Transverse colon (tissue), 3 donors: ENCODE measurements at regions not wholly inside any gene's neighbourhood (a gene's known extent, or its start where the extent isn't known, plus 50 kb on each side); places are given as distances from the start of the nearest gene placed in this dataset.

Experiments
- EP300 ChIP-seq: sonication (generic); formaldehyde crosslinking; IDR thresholded peaks from one replicate; pipeline ENCODE4 v1.6.1; 2017; ENCODE audit warnings: antibody characterized with exemption, low read depth
- POLR2A ChIP-seq: fragments of 450-650 bp; IDR thresholded peaks from one replicate; pipeline ENCODE4 v1.6.1; 2016; ENCODE audit warnings: antibody characterized with exemption, mild to moderate bottlenecking, moderate library complexity
- TF ChIP-seq, protein P1 (sequence below), 5 experiments: fragments of 200-600 bp in 3 of 5; fragments of 450-650 bp in 2 of 5; sonication (generic) in 3 of 5; IDR thresholded peaks; 1 replicate in 2 of 5; 2 replicates in 3 of 5; pipeline ENCODE4 v1.5.1; 2016 to 2017; ENCODE audit warnings: antibody characterized with exemption in 5 of 5, inconsistent platforms in 3 of 5, mild to moderate bottlenecking in 2 of 5, moderate library complexity in 1 of 5

DNA sequence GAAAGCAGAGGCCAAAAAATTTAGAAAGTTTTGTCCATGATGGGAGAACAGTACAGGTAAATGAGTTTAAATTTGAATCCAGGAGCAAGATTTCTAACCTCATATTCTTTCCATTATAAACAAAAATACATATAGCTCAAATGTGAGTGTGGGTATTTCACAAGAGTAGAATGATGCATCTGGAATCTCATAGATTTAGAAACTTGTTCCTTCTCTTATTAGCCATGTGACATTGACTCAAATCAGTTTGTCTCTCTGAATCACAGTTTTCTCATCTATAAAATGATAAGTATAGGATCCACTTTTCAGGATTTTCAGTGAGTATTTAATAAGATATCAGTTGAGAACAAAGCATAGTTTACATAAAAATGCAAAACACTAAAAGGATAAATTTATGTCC is 436.3 kb upstream of the PAPPA start:
- TF ChIP-seq, protein P1, sequence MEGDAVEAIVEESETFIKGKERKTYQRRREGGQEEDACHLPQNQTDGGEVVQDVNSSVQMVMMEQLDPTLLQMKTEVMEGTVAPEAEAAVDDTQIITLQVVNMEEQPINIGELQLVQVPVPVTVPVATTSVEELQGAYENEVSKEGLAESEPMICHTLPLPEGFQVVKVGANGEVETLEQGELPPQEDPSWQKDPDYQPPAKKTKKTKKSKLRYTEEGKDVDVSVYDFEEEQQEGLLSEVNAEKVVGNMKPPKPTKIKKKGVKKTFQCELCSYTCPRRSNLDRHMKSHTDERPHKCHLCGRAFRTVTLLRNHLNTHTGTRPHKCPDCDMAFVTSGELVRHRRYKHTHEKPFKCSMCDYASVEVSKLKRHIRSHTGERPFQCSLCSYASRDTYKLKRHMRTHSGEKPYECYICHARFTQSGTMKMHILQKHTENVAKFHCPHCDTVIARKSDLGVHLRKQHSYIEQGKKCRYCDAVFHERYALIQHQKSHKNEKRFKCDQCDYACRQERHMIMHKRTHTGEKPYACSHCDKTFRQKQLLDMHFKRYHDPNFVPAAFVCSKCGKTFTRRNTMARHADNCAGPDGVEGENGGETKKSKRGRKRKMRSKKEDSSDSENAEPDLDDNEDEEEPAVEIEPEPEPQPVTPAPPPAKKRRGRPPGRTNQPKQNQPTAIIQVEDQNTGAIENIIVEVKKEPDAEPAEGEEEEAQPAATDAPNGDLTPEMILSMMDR (IDR thresholded peaks at IDR 0.05) = no peak
- TF ChIP-seq POLR2A (no peak), EP300 (no peak)
